ENCODE measurements at regions not wholly inside any gene's neighbourhood (a gene's known extent, or its start where the extent isn't known, plus 50 kb on each side); places are given as distances from the start of the nearest gene placed in this dataset.

- WGBS, 3 donors = 86 to 90% (median 90%) methylated on average over 4 of the region's 4 CpGs
Measured at GRCh38 chr2:2542316-2542715, 211.2 kb upstream of the MYT1L start.

GRCh38 chr2:2540406-2540805 is 209.3 kb upstream of the MYT1L start:
- intact Hi-C loops (cut with DNase I) = no loop called here
- DNase-seq (no peak), ATAC-seq (no peak)
- Histone ChIP-seq H3K4me3 (no peak overlapping the region), H3K36me3 (ENCODE audit: insufficient read depth in 1 of 2, low read depth in 1 of 2) (no peaks in the 10 kb centered on the region), H3K4me1 (peaks cover 9% of the 10 kb centered on the region), H3K9me3 (no peaks in the 10 kb centered on the region), H3K27ac (no peak overlapping the region), H3K27me3 (ENCODE audit: insufficient read depth in 3 of 3, low read length in 2 of 3) (no peaks in the 10 kb centered on the region)
- WGBS, 3 donors = 48 to 62% (median 52%) methylated on average over 9 of the region's 9 CpGs
- no peak for TF ChIP-seq CTCF (IDR thresholded peaks at IDR 0.05)

More at GRCh38 chr2:2542316-2542715, 211.2 kb upstream of the MYT1L start:
- peaks cover 9% of the 10 kb centered on the region for H3K4me1 ChIP-seq
- ATAC-seq (no peak), DNase-seq (no peak)
- no peak for TF ChIP-seq CTCF (IDR thresholded peaks at IDR 0.05)
- H3K4me3 ChIP-seq = no peak overlapping the region
- H3K9me3 ChIP-seq = no peaks in the 10 kb centered on the region
- H3K27me3 ChIP-seq (ENCODE audit: insufficient read depth in 3 of 3, low read length in 2 of 3) = no peaks in the 10 kb centered on the region
- intact Hi-C loops (cut with DNase I) = no loop called here
- H3K27ac ChIP-seq = no peak overlapping the region
- H3K36me3 ChIP-seq (ENCODE audit: insufficient read depth in 1 of 2, low read depth in 1 of 2) = no peaks in the 10 kb centered on the region

GRCh38 chr2:2536416-2537056 is 205.5 kb upstream of the MYT1L start:
- Histone ChIP-seq H3K27me3 (ENCODE audit: insufficient read depth in 3 of 3, low read length in 2 of 3) (no peaks in the 10 kb centered on the region), H3K36me3 (ENCODE audit: insufficient read depth in 1 of 2, low read depth in 1 of 2) (no peaks in the 10 kb centered on the region), H3K4me3 (no peak overlapping the region), H3K27ac (no peak overlapping the region), H3K4me1 (peaks cover 9% of the 10 kb centered on the region), H3K9me3 (no peaks in the 10 kb centered on the region)
- ATAC-seq (no peak), DNase-seq (no peak)
- no peak for TF ChIP-seq CTCF (IDR thresholded peaks at IDR 0.05)
- 69 to 70% (median 70%) methylated on average over 11 of the region's 11 CpGs for WGBS, 3 donors
- intact Hi-C loops (cut with DNase I) = no loop called here

GRCh38 chr2:2530334-2530733 is 199.3 kb upstream of the MYT1L start:
- Histone ChIP-seq H3K4me1 (no peaks in the 10 kb centered on the region), H3K9me3 (no peaks in the 10 kb centered on the region), H3K27me3 (ENCODE audit: insufficient read depth in 3 of 3, low read length in 2 of 3) (no peaks in the 10 kb centered on the region), H3K36me3 (ENCODE audit: insufficient read depth in 1 of 2, low read depth in 1 of 2) (no peaks in the 10 kb centered on the region), H3K27ac (no peak overlapping the region), H3K4me3 (no peak overlapping the region)
- intact Hi-C loops (cut with DNase I) = no loop called here
- no peak for TF ChIP-seq CTCF (IDR thresholded peaks at IDR 0.05)
- 66 to 71% (median 67%) methylated on average over 10 of the region's 10 CpGs for WGBS, 3 donors
- no peak for DNase-seq
- ATAC-seq = no peak

- Histone ChIP-seq H3K4me1 (no peaks in the 10 kb centered on the region), H3K9me3 (no peaks in the 10 kb centered on the region), H3K27ac (no peak overlapping the region), H3K27me3 (ENCODE audit: insufficient read depth in 3 of 3, low read length in 2 of 3) (no peaks in the 10 kb centered on the region), H3K4me3 (no peak overlapping the region), H3K36me3 (ENCODE audit: insufficient read depth in 1 of 2, low read depth in 1 of 2) (no peaks in the 10 kb centered on the region)
- intact Hi-C loops (cut with DNase I) = no loop called here
- no peak for ATAC-seq
- TF ChIP-seq CTCF (IDR thresholded peaks at IDR 0.05) = no peak
- 87 to 89% (median 87%) methylated on average over 15 of the region's 15 CpGs for WGBS, 3 donors
- DNase-seq = no peak
Measured at GRCh38 chr2:2528846-2529245, 197.8 kb upstream of the MYT1L start.
